ENCODE measurements at regions not wholly inside any gene's neighbourhood (a gene's known extent, or its start where the extent isn't known, plus 50 kb on each side); places are given as distances from the start of the nearest gene placed in this dataset.

DNA sequence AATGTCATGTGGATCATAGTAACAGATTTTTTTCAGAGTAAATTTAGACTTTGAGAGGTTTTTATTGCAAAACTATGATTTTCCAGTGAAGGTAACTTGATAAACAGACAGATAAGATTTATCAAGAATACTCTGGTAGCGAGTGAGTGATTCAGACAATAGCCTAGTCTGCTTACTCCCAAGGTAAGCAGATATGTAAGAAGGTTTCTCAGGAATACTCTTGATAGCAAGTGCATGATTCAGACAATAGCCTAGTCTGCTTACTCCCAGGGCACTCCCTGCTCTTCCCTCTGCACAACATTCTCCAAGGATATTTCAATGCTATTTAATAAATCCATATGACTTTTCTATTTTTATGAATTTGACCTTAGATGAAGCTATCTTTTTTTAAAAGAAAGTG is 1881.5 kb downstream of the EFNA5 start:
- Histone ChIP-seq H3K4me3 (ENCODE audit: low read depth, low read length) (no peak overlapping the region), H3K9me3 (ENCODE audit: control insufficient read depth, insufficient read depth, low read length) (no peaks in the 10 kb centered on the region), H3K27me3 (ENCODE audit: control insufficient read depth, insufficient read depth, low read length) (no peaks in the 10 kb centered on the region), H3K27ac (ENCODE audit: low read depth, low read length) (no peak overlapping the region)
- ChIA-PET POLR2A (no interaction called here), CTCF (interaction anchor here (0.6 kb wide), 2 partner anchors 224 to 318 kb away, joined by 3 read pairs; no protein-coding TSS in a partner anchor)
- DNase-seq (ENCODE audit: low read depth, low spot score): no peak
- TF ChIP-seq, protein P1, sequence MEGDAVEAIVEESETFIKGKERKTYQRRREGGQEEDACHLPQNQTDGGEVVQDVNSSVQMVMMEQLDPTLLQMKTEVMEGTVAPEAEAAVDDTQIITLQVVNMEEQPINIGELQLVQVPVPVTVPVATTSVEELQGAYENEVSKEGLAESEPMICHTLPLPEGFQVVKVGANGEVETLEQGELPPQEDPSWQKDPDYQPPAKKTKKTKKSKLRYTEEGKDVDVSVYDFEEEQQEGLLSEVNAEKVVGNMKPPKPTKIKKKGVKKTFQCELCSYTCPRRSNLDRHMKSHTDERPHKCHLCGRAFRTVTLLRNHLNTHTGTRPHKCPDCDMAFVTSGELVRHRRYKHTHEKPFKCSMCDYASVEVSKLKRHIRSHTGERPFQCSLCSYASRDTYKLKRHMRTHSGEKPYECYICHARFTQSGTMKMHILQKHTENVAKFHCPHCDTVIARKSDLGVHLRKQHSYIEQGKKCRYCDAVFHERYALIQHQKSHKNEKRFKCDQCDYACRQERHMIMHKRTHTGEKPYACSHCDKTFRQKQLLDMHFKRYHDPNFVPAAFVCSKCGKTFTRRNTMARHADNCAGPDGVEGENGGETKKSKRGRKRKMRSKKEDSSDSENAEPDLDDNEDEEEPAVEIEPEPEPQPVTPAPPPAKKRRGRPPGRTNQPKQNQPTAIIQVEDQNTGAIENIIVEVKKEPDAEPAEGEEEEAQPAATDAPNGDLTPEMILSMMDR (IDR thresholded peaks at IDR 0.05; ENCODE audit: low read depth, low read length): no peak

DNA sequence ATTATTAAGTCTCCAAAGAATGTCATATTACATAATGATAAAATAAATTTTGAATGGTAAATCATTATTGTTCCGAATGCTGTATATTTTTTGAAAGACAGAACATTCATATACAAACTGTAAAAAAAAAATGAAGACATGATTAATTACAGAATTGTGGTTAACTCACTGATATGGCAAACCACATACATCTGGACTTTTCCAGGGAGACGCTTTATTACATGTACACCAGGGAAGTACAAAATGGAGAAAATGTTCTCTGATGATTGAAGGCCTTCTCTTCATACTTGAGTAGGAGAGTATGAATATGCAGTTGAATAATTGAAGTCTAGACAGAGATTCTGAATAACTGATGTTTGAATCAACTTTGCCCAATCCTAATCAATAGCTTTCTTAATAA is 1886.9 kb downstream of the EFNA5 start:
- H3K27me3 ChIP-seq (ENCODE audit: control insufficient read depth, insufficient read depth, low read length): no peaks in the 10 kb centered on the region
- H3K4me3 ChIP-seq (ENCODE audit: low read depth, low read length): no peak overlapping the region
- DNase-seq (ENCODE audit: low read depth, low spot score): no peak
- TF ChIP-seq, protein P1 (IDR thresholded peaks at IDR 0.05; ENCODE audit: low read depth, low read length): no peak
- CTCF ChIA-PET: no interaction called here
- no peak overlapping the region for H3K27ac ChIP-seq (ENCODE audit: low read depth, low read length)
- no peaks in the 10 kb centered on the region for H3K9me3 ChIP-seq (ENCODE audit: control insufficient read depth, insufficient read depth, low read length)
- POLR2A ChIA-PET: no interaction called here

DNA sequence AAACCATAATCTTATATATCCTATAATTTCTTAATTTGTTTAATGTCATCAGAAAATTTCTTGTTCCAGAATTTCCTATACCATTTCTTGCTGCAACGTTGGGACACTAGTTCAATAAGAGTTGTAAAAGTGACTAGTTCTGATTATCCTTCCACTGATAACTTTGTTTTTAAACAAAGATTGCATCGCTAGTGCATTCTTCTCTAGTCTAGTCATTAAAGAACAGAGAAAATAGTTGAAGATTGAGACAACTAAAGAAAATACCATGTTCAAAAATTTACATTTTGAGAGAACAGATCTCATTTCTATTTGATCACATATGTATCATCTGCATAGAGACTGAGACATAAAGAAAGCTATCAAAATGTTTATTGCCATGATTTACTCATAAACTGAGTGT is 1888.2 kb downstream of the EFNA5 start:
- CTCF ChIA-PET: no interaction called here
- no peak for DNase-seq (ENCODE audit: low read depth, low spot score)

DNA sequence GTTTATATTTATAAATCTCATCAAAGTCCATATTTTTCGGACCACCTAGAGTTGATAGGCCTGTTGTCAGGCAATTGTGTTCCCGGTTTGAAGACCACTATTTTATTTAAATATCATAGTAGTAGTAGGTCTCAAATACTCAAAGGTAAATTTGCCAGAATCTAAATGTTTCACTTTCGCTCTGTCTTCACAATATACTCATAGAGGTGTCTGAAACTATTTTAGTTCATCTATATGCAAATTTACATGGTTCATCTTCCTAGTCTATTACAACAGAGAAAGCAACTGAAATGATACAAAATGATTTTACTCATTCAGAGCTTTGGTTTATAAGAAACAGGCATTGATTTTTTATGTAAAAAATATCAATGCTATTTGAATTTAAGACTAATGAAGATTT is 1897.5 kb downstream of the EFNA5 start:
- ChIA-PET POLR2A (no interaction called here), CTCF (no interaction called here)
- Histone ChIP-seq H3K9me3 (ENCODE audit: control insufficient read depth, insufficient read depth, low read length) (no peaks in the 10 kb centered on the region), H3K27me3 (ENCODE audit: control insufficient read depth, insufficient read depth, low read length) (no peaks in the 10 kb centered on the region), H3K27ac (ENCODE audit: low read depth, low read length) (no peak overlapping the region), H3K4me3 (ENCODE audit: low read depth, low read length) (no peak overlapping the region)
- no peak for DNase-seq (ENCODE audit: low read depth, low spot score)
- TF ChIP-seq, protein P1 (IDR thresholded peaks at IDR 0.05; ENCODE audit: low read depth, low read length): no peak

More for the DNA sequence above, 1888.2 kb downstream of the EFNA5 start:
- no peaks in the 10 kb centered on the region for H3K27me3 ChIP-seq (ENCODE audit: control insufficient read depth, insufficient read depth, low read length)
- POLR2A ChIA-PET: no interaction called here
- TF ChIP-seq, protein P1 (IDR thresholded peaks at IDR 0.05; ENCODE audit: low read depth, low read length): no peak
- H3K27ac ChIP-seq (ENCODE audit: low read depth, low read length): no peak overlapping the region
- H3K9me3 ChIP-seq (ENCODE audit: control insufficient read depth, insufficient read depth, low read length): no peaks in the 10 kb centered on the region
- H3K4me3 ChIP-seq (ENCODE audit: low read depth, low read length): no peak overlapping the region

DNA sequence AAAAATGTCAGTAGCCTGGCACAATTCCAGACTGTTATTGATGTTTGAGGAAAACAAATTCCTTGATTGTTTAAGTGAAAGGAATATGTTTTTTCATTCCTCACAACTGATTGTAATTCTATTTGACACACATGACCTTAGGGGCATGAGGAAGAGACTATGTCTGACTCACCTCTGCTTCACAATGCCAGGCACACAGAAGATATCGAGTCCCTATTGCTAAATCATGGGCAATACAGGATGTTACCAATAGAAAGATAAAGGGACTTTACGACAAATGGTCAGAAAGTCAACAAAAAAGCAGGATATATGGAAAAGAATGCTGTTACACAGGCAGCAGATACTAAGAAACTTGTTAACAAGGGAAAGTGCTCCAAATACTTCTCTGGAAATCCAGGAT is 1903.5 kb downstream of the EFNA5 start:
- POLR2A ChIA-PET: no interaction called here
- no peak for DNase-seq (ENCODE audit: low read depth, low spot score)
- H3K9me3 ChIP-seq (ENCODE audit: control insufficient read depth, insufficient read depth, low read length): peaks cover 7% of the 10 kb centered on the region; the same call in 1 of the 2 replicates
- TF ChIP-seq, protein P1 (IDR thresholded peaks at IDR 0.05; ENCODE audit: low read depth, low read length): no peak
- no peaks in the 10 kb centered on the region for H3K27me3 ChIP-seq (ENCODE audit: control insufficient read depth, insufficient read depth, low read length)
- H3K4me3 ChIP-seq (ENCODE audit: low read depth, low read length): no peak overlapping the region
- no peak overlapping the region for H3K27ac ChIP-seq (ENCODE audit: low read depth, low read length)
- CTCF ChIA-PET: no interaction called here
